GM18499 (cell line): ENCODE measurements at regions not wholly inside any gene's neighbourhood (a gene's known extent, or its start where the extent isn't known, plus 50 kb on each side); places are given as distances from the start of the nearest gene placed in this dataset.

ENCODE experiments used
- ATAC-seq: cut with Tn5 transposase; IDR thresholded peaks from one replicate; pipeline ENCODE4 v1.9.1; 2021; ENCODE audit warnings: moderate number of reproducible peaks; ENCODE audit not compliant: insufficient read depth, unreplicated experiment

GRCh38 chr4:24422644-24423043 is 161.7 kb downstream of the DHX15 start:
- ATAC-seq = no peak

- peak; percentile 82 for ATAC-seq
Observed at GRCh38 chr4:24419181-24420034, 164.9 kb downstream of the DHX15 start.

- ATAC-seq = no peak
Observed at GRCh38 chr4:24417206-24417605, 167.1 kb downstream of the DHX15 start.

- ATAC-seq = no peak
Observed at GRCh38 chr4:24416293-24416692, 168.1 kb downstream of the DHX15 start.

GRCh38 chr4:24413311-24413784 is 171.0 kb downstream of the DHX15 start:
- ATAC-seq = no peak

GRCh38 chr4:24411806-24412205 is 172.5 kb downstream of the DHX15 start:
- ATAC-seq = no peak

- no peak for ATAC-seq
Observed at GRCh38 chr4:24411299-24411698, 173.1 kb downstream of the DHX15 start.

- ATAC-seq = no peak
Observed at GRCh38 chr4:24408640-24409039, 175.7 kb downstream of the DHX15 start.

GRCh38 chr4:24405926-24406325 is 178.4 kb downstream of the DHX15 start:
- no peak for ATAC-seq

GRCh38 chr4:24405341-24405740 is 179.0 kb downstream of the DHX15 start:
- no peak for ATAC-seq

GRCh38 chr4:24404281-24404680 is 180.1 kb downstream of the DHX15 start:
- ATAC-seq = no peak

- no peak for ATAC-seq
Observed at GRCh38 chr4:24403265-24403664, 181.1 kb downstream of the DHX15 start.

- no peak for ATAC-seq
Observed at GRCh38 chr4:24400537-24400936, 183.8 kb downstream of the DHX15 start.

GRCh38 chr4:24396988-24397387 is 187.4 kb downstream of the DHX15 start:
- ATAC-seq = no peak

- ATAC-seq = no peak
Observed at GRCh38 chr4:24395937-24396336, 188.4 kb downstream of the DHX15 start.

GRCh38 chr4:24394041-24394440 is 190.3 kb downstream of the DHX15 start:
- ATAC-seq = no peak

- ATAC-seq = no peak
Observed at GRCh38 chr4:24392613-24393012, 191.7 kb downstream of the DHX15 start.

- peak; percentile 99 for ATAC-seq
Observed at GRCh38 chr4:24382381-24382780, 202.0 kb downstream of the DHX15 start.

- ATAC-seq = no peak
Observed at GRCh38 chr4:24380957-24381665, 203.2 kb downstream of the DHX15 start.

GRCh38 chr4:24373704-24374103 is 210.7 kb downstream of the DHX15 start:
- no peak for ATAC-seq

- ATAC-seq = no peak
Observed at GRCh38 chr4:24372881-24373280, 211.5 kb downstream of the DHX15 start.
